ENCODE measurements at regions not wholly inside any gene's neighbourhood (a gene's known extent, or its start where the extent isn't known, plus 50 kb on each side); places are given as distances from the start of the nearest gene placed in this dataset.

GRCh38 chr10:132470410-132471124 is 67.0 kb upstream of the INPP5A start:
- Mint-ChIP-seq H3K36me3 (ENCODE audit: insufficient read depth, unreplicated experiment) (no peaks in the 10 kb centered on the region), H3K4me3 (ENCODE audit: low read depth, unreplicated experiment) (no peak overlapping the region), H3K9me3 (ENCODE audit: low read depth, unreplicated experiment) (peaks cover 2% of the 10 kb centered on the region), H3K27me3 (ENCODE audit: unreplicated experiment) (no peaks in the 10 kb centered on the region), H3K27ac (ENCODE audit: unreplicated experiment) (no peak overlapping the region), H3K4me1 (ENCODE audit: low read depth, unreplicated experiment) (peaks cover 7% of the 10 kb centered on the region)
- DNase-seq = no peak
- CTCF ChIA-PET = no interaction called here
- no TSS peak for BruUV-seq (replicated peaks)
- intact Hi-C loops (cut with micrococcal nuclease; ENCODE audit: unreplicated experiment) = no loop called here
- TF ChIP-seq CTCF (IDR thresholded peaks at IDR 0.05; ENCODE audit: unreplicated experiment) = no peak

GRCh38 chr10:132471125-132471451 is 66.5 kb upstream of the INPP5A start:
- CTCF ChIA-PET = no interaction called here
- Mint-ChIP-seq H3K4me3 (ENCODE audit: low read depth, unreplicated experiment) (no peak overlapping the region), H3K27me3 (ENCODE audit: unreplicated experiment) (no peaks in the 10 kb centered on the region), H3K4me1 (ENCODE audit: low read depth, unreplicated experiment) (peaks cover 7% of the 10 kb centered on the region), H3K36me3 (ENCODE audit: insufficient read depth, unreplicated experiment) (no peaks in the 10 kb centered on the region), H3K27ac (ENCODE audit: unreplicated experiment) (no peak overlapping the region), H3K9me3 (ENCODE audit: low read depth, unreplicated experiment) (peaks cover 2% of the 10 kb centered on the region)
- no TSS peak for BruUV-seq (replicated peaks)
- DNase-seq = no peak
- intact Hi-C loops (cut with micrococcal nuclease; ENCODE audit: unreplicated experiment) = no loop called here
- no peak for TF ChIP-seq CTCF (IDR thresholded peaks at IDR 0.05; ENCODE audit: unreplicated experiment)

GRCh38 chr10:132471484-132471883 is 66.1 kb upstream of the INPP5A start:
- H3K4me3 Mint-ChIP-seq (ENCODE audit: low read depth, unreplicated experiment) = no peak overlapping the region
- peaks cover 7% of the 10 kb centered on the region for H3K4me1 Mint-ChIP-seq (ENCODE audit: low read depth, unreplicated experiment)
- no peaks in the 10 kb centered on the region for H3K36me3 Mint-ChIP-seq (ENCODE audit: insufficient read depth, unreplicated experiment)
- no peak for TF ChIP-seq CTCF (IDR thresholded peaks at IDR 0.05; ENCODE audit: unreplicated experiment)
- DNase-seq = no peak
- peaks cover 2% of the 10 kb centered on the region for H3K9me3 Mint-ChIP-seq (ENCODE audit: low read depth, unreplicated experiment)
- no peak overlapping the region for H3K27ac Mint-ChIP-seq (ENCODE audit: unreplicated experiment)
- CTCF ChIA-PET = no interaction called here
- intact Hi-C loops (cut with micrococcal nuclease; ENCODE audit: unreplicated experiment) = no loop called here
- BruUV-seq (replicated peaks) = no TSS peak
- H3K27me3 Mint-ChIP-seq (ENCODE audit: unreplicated experiment) = no peaks in the 10 kb centered on the region

DNA sequence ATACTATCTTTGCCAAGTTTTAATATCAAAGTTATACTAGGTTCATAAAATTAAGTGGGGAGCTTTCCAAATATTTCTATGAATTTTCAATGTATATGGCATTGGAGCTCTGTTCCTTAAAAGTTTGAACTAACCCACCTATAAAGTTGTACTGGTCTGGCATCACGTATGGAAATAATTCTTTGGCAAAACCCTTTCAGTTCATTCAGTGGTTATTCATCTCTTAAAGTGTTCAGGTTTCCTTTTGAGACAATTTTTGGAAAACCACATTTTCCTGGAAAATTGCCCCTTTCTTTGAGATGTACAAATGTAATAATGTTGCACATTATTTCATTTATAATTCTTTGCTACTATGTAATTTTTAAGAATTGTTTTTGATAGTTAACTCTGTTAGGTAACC is 62.5 kb upstream of the INPP5A start:
- no TSS peak for BruUV-seq (replicated peaks)
- no peak overlapping the region for H3K4me3 Mint-ChIP-seq (ENCODE audit: low read depth, unreplicated experiment)
- no peak overlapping the region for H3K27ac Mint-ChIP-seq (ENCODE audit: unreplicated experiment)
- no peaks in the 10 kb centered on the region for H3K36me3 Mint-ChIP-seq (ENCODE audit: insufficient read depth, unreplicated experiment)
- CTCF ChIA-PET = no interaction called here
- TF ChIP-seq CTCF (IDR thresholded peaks at IDR 0.05; ENCODE audit: unreplicated experiment) = no peak
- H3K9me3 Mint-ChIP-seq (ENCODE audit: low read depth, unreplicated experiment) = peaks cover 2% of the 10 kb centered on the region
- peaks cover 18% of the 10 kb centered on the region for H3K27me3 Mint-ChIP-seq (ENCODE audit: unreplicated experiment)
- peaks cover 7% of the 10 kb centered on the region for H3K4me1 Mint-ChIP-seq (ENCODE audit: low read depth, unreplicated experiment)
- intact Hi-C loops (cut with micrococcal nuclease; ENCODE audit: unreplicated experiment) = no loop called here
- DNase-seq = no peak
